ENCODE measurements at regions not wholly inside any gene's neighbourhood (a gene's known extent, or its start where the extent isn't known, plus 50 kb on each side); places are given as distances from the start of the nearest gene placed in this dataset.

- Histone ChIP-seq H3K4me1 (ENCODE audit: insufficient read depth, low read length) (peaks cover 3% of the 10 kb centered on the region; the same call in 1 of the 2 replicates), H4K8ac (replicated peaks; ENCODE audit: insufficient read length, low read depth, low read length) (no peak overlapping the region)
- no CpG with 5 or more reads among the region's 7 CpGs for WGBS (ENCODE audit: extremely low coverage, insufficient read length, low lambda C conversion rate)
These were observed 100.4 kb upstream of the GSE1 start for GRCh38 chr16:85512808-85513115.

More at GRCh38 chr16:85512808-85513115, 100.4 kb upstream of the GSE1 start:
- H3K14ac ChIP-seq (ENCODE audit: insufficient read depth, low read length): no peak overlapping the region
- no peak overlapping the region for H4K91ac ChIP-seq (ENCODE audit: insufficient read length, low read depth, low read length)
- H3K4ac ChIP-seq (ENCODE audit: low read depth, low read length): no peak overlapping the region
- no peak for TF ChIP-seq CTCF (conservative IDR thresholded peaks at IDR 0.05)
- H3K18ac ChIP-seq (ENCODE audit: insufficient read length, low read depth, low read length): no peak overlapping the region
- H3K4me1 Mint-ChIP-seq: peaks cover 15 to 69% of the 10 kb centered on the region in 2 experiments
- H3K9me3 Mint-ChIP-seq: no peaks in the 10 kb centered on the region
- no peak overlapping the region for H3K56ac ChIP-seq (ENCODE audit: insufficient read length, low read depth, low read length)
- H3K27me3 ChIP-seq (ENCODE audit: insufficient read depth, low read length): no peaks in the 10 kb centered on the region
- H3K79me1 ChIP-seq (ENCODE audit: insufficient read depth, low read depth, low read length, poor library complexity, severe bottlenecking): no peaks in the 10 kb centered on the region
- no peak overlapping the region for H3K9ac ChIP-seq (ENCODE audit: extremely low read depth, insufficient read length, low read length)
- no peak overlapping the region for H2BK15ac ChIP-seq (ENCODE audit: low read depth, low read length)
- no peak overlapping the region for H2BK120ac ChIP-seq (ENCODE audit: low read depth, low read length, poor library complexity, severe bottlenecking)
- no peaks in the 10 kb centered on the region; a peak in 1 of 7 replicates for H3K36me3 Mint-ChIP-seq (ENCODE audit: insufficient read depth in 1 of 3, low read depth in 3 of 3)
- no peak overlapping the region for H2BK5ac ChIP-seq (ENCODE audit: insufficient read length, low read length)
- no peak overlapping the region for H2BK20ac ChIP-seq (ENCODE audit: low read depth, low read length, poor library complexity, severe bottlenecking)
- H2AK5ac ChIP-seq (ENCODE audit: insufficient read length, low read length): no peak overlapping the region
- no peak overlapping the region for H3K27ac ChIP-seq (ENCODE audit: insufficient read length, low read depth, low read length)
- no peak overlapping the region for H3K4me2 ChIP-seq (ENCODE audit: insufficient read depth, insufficient read length, low read length)
- H3K9me3 ChIP-seq (ENCODE audit: control insufficient read depth, low read depth, low read length): no peaks in the 10 kb centered on the region
- H4K20me1 ChIP-seq (ENCODE audit: control insufficient read depth, insufficient read depth, insufficient read length): no peaks in the 10 kb centered on the region
- no peak overlapping the region for H3K27ac Mint-ChIP-seq
- H3T11ph ChIP-seq (ENCODE audit: low read length): no peak overlapping the region
- no peak overlapping the region for H3K23ac ChIP-seq (ENCODE audit: insufficient read length, low read depth, low read length)
- H3K4me3 Mint-ChIP-seq: no peak overlapping the region
- DNase-seq: no peak
- H3K79me2 ChIP-seq (ENCODE audit: insufficient read depth, low read length): no peaks in the 10 kb centered on the region
- no peaks in the 10 kb centered on the region for H3K23me2 ChIP-seq (ENCODE audit: insufficient read length, low read depth, low read length, poor library complexity, severe bottlenecking)
- no peak overlapping the region for H2AFZ ChIP-seq (ENCODE audit: low read length)
- H2BK12ac ChIP-seq (ENCODE audit: insufficient read length, low read depth, low read length): no peak overlapping the region
- peaks cover 3% of the 10 kb centered on the region for H3K27me3 Mint-ChIP-seq (ENCODE audit: low read depth)
- no peak overlapping the region for H4K5ac ChIP-seq (ENCODE audit: insufficient read length, low read depth, low read length)

Data from H9 (cell line).